NCI-H345 (cell line): ENCODE measurements at regions not wholly inside any gene's neighbourhood (a gene's known extent, or its start where the extent isn't known, plus 50 kb on each side); places are given as distances from the start of the nearest gene placed in this dataset.

Experiments
- DNase-seq: peaks from one replicate; lab custom pipeline; 2025; lab: John Stamatoyannopoulos, UW

GRCh38 chr1:213374369-213374768, 323.3 kb downstream of the RPS6KC1 start:
- DNase-seq = peak; percentile 76

GRCh38 chr1:213375002-213375401, 324.0 kb downstream of the RPS6KC1 start:
- DNase-seq = no peak

GRCh38 chr1:213376862-213377372, 325.9 kb downstream of the RPS6KC1 start:
- no peak for DNase-seq

GRCh38 chr1:213380865-213381264, 329.8 kb downstream of the RPS6KC1 start:
- DNase-seq = no peak

GRCh38 chr1:213381572-213382084, 330.6 kb downstream of the RPS6KC1 start:
- peak; percentile 39 for DNase-seq

- no peak for DNase-seq
Measured at GRCh38 chr1:213383465-213383864, 332.4 kb downstream of the RPS6KC1 start.

GRCh38 chr1:213385201-213385600, 334.2 kb downstream of the RPS6KC1 start:
- DNase-seq = no peak

GRCh38 chr1:213385806-213386324, 334.8 kb downstream of the RPS6KC1 start:
- DNase-seq = no peak

GRCh38 chr1:213387380-213388015, 336.5 kb downstream of the RPS6KC1 start:
- DNase-seq = no peak

GRCh38 chr1:213388199-213388598, 337.2 kb downstream of the RPS6KC1 start:
- no peak for DNase-seq

- DNase-seq = no peak
Measured at GRCh38 chr1:213389061-213389581, 338.1 kb downstream of the RPS6KC1 start.

- no peak for DNase-seq
Measured at GRCh38 chr1:213391445-213391844, 340.4 kb downstream of the RPS6KC1 start.

- DNase-seq = no peak
Measured at GRCh38 chr1:213393860-213394259, 342.8 kb downstream of the RPS6KC1 start.

- DNase-seq = no peak
Measured at GRCh38 chr1:213394837-213395236, 343.8 kb downstream of the RPS6KC1 start.

- DNase-seq = no peak
Measured at GRCh38 chr1:213397638-213398037, 346.6 kb downstream of the RPS6KC1 start.

GRCh38 chr1:213399695-213400094, 348.7 kb downstream of the RPS6KC1 start:
- no peak for DNase-seq

- DNase-seq = no peak
Measured at GRCh38 chr1:213409208-213409631, 358.2 kb downstream of the RPS6KC1 start.

GRCh38 chr1:213409971-213410370, 358.9 kb downstream of the RPS6KC1 start:
- DNase-seq = no peak

- DNase-seq = no peak
Measured at GRCh38 chr1:213414346-213414745, 363.3 kb downstream of the RPS6KC1 start.

- DNase-seq = no peak
Measured at GRCh38 chr1:213414911-213415310, 363.9 kb downstream of the RPS6KC1 start.

GRCh38 chr1:213415691-213416380, 364.8 kb downstream of the RPS6KC1 start:
- DNase-seq = no peak

GRCh38 chr1:213416461-213417224, 365.6 kb downstream of the RPS6KC1 start:
- DNase-seq = no peak
